ENCODE measurements at regions not wholly inside any gene's neighbourhood (a gene's known extent, or its start where the extent isn't known, plus 50 kb on each side); places are given as distances from the start of the nearest gene placed in this dataset.
"Not testable (repeated sequence)": the region's sequence is repeated elsewhere in the genome, so short reads cannot be mapped to it uniquely, and the experiment has no call there.

- no peak for DNase-seq
These were observed 114.8 kb upstream of the ANO5 start for GRCh38 chr11:22078063-22078462.

- DNase-seq: no peak
These were observed 113.6 kb upstream of the ANO5 start for GRCh38 chr11:22079133-22079872.

DNA sequence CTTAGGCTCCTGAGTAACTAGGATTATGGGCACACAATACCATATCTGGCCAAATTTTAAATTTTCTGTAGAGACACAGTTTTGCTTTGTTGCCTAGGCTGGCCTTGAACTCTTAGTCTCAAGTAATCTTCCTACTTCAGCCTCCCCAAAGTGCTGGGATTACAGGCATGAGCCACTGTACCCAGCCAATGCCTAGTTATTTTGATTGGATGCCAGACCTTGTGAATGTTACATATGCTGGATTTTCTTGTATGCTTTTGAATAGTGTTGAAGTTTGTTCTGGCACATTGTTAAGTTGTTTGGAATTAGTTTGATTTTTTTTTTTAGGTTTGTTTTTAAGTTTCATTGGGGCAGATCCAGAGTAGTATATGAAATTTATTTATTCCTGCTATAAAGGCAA is 110.7 kb upstream of the ANO5 start:
- DNase-seq: no peak

DNA sequence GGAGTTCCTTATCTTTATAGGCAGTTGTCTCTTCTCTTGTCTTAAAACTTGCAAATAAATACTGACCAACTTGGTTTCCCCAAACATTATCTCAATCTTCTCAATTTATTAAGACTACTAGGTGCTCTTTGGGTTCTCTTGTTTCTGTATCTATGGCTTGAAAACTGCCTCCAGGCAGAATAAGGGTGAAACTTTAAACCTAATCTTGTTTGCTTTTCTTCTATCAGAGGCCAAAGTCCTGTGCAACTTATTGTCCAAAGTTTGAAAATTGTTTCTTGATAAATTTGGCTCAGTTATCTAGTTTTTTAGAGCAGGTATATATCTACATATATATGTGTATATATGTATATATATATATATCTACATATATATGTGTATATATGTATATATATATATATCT is 110.1 kb upstream of the ANO5 start:
- no peak for DNase-seq

GRCh38 chr11:22084056-22084455 is 108.8 kb upstream of the ANO5 start:
- DNase-seq: no peak

DNA sequence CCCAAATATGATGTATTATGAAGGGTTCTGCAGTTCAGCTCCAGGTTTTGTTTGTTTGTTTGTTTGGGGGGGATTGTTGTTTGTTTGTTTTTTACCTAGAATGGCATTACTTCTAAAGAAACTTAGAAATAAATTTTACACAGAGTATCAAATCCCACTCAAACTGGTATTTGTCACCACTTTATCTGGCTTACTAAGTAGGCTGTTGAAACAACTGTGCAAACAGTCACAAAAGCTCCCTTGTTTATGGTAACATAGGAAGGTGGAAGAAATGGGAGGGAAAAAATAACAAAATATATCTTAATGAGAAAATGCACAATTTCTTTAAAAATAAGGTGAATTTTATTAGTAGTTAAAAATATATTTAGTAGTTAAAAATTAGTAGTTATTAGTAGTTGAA is 108.3 kb upstream of the ANO5 start:
- DNase-seq: no peak

DNA sequence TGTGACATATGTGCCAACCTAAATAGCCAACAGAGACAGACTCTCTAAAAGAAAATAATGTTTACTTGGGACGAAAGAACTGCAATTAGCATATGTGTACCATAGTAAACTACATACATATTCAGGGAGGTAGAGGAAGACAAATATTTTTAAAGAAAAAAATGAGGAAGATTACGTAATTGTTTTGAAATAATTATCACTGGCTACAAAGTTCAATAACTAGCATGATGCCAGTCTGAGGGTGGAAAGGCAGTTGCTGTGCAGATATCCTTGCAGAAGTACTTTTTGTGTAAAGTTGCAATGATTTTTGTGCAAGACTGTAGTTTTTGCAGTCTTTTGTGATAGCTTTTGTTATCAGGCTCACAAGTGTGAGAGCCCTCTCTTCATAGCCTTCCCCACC is 103.3 kb upstream of the ANO5 start:
- DNase-seq: no peak

GRCh38 chr11:22106566-22106965 is 86.3 kb upstream of the ANO5 start:
- no peak for DNase-seq

DNA sequence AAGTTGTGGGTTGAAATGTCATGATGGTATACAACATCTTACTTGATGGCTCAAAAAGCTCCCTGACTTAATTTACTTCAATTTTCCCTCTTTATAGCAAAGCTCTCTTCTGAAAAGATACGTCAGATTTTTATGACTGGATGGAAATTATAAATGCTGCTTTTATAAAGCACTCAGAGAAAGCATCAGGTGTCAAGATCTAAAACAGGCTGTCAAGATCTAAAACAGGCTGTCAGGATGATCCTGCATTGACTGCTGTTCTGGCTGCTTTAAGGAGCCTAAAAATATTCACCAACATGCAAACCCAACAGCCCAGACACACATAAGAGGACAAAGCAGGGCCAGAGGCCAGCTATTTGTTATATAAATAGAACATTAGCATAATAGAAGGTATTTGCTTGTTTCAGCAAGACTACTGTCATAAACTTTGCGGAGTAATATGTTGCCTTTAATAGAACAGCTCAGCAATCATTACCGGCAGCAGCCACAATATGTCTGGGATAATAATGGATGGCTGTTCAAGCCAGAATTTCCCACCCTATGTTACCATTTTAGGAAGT is 77.3 kb upstream of the ANO5 start:
- DNase-seq: no peak

DNA sequence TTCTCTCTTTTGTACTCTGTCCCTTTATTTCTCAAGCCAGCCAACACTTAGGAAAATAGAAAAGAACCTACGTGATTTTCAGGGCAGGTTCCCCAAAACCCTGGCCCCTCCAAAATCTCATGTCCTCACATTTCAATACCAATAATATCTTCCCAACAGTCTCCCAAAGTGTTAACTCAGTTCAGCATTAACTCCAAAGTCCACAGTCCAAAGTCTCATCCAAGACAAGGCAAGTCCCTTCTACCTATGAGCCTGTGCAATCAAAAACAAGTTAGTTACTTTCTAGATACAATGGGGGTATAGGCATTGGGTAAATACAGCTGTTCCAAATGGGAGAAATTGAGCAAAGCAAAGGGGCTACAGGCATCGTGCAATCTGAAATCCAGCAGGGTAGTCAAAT is 64.9 kb upstream of the ANO5 start:
- DNase-seq: not testable (repeated sequence)

GRCh38 chr11:22130462-22131053 is 62.3 kb upstream of the ANO5 start:
- no peak for DNase-seq

GRCh38 chr11:22133776-22134175 is 59.1 kb upstream of the ANO5 start:
- no peak for DNase-seq

- no peak for DNase-seq
These were observed 54.6 kb upstream of the ANO5 start for GRCh38 chr11:22138264-22138663.

All from fibroblast of skin of right biceps (primary cell).